Liver (tissue), 3 donors: ENCODE measurements at regions not wholly inside any gene's neighbourhood (a gene's known extent, or its start where the extent isn't known, plus 50 kb on each side); places are given as distances from the start of the nearest gene placed in this dataset.

Experiments used
- FOXA2 ChIP-seq: IDR thresholded peaks from 2 replicates; pipeline ENCODE4 v1.6.1; 2016; ENCODE audit warnings: antibody characterized with exemption
- GABPA ChIP-seq, 2 donors: IDR thresholded peaks in 1 of 2; conservative IDR thresholded peaks in 1 of 2; 2 replicates each; pipeline ENCODE4 v1.6.1; 2016; ENCODE audit warnings: antibody characterized with exemption in 2 of 2, mild to moderate bottlenecking in 1 of 2, moderate library complexity in 1 of 2
- RAD21 ChIP-seq, 2 donors: IDR thresholded peaks; 2 replicates each; pipeline ENCODE4 v1.6.1; 2016; ENCODE audit warnings: antibody characterized with exemption in 2 of 2, mild to moderate bottlenecking in 2 of 2
- SP1 ChIP-seq: IDR thresholded peaks from 2 replicates; pipeline ENCODE4 v1.6.1; 2018; ENCODE audit warnings: antibody characterized with exemption, mild to moderate bottlenecking
- YY1 ChIP-seq: IDR thresholded peaks from 2 replicates; pipeline ENCODE4 v1.6.1; 2016; ENCODE audit warnings: antibody characterized with exemption, mild to moderate bottlenecking
- TF ChIP-seq, protein P1 (sequence below): fragments of 150-350 bp; IDR thresholded peaks from 2 replicates; pipeline ENCODE4 v1.5.1; 2017; ENCODE audit warnings: improper control_type of control experiment, low read depth, low read length; ENCODE audit not compliant: missing input control
- donor health status: healthy.
- donor health status: healthy.

DNA sequence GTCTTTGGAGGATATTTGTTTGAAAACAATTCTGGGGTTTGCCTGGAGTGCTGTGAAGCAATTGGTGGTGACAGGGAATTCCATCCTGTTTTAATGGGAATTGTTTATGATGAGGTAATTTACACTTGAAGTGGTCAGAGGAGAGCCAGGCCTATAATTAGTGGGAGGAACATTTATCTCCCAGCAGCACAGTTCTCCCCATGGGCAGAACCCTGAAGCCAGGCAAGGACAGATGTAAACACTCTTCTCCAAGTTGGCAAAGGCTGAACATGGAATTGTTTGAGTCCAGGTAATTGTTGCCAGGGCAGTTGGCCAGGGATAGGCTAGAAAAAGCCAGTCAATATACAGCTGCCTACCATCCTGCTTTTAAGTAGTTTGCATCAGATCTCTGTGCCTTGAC is 789.7 kb downstream of the FRK start:
- TF ChIP-seq GABPA (IDR thresholded peaks at IDR 0.05 in 1 of 2, conservative IDR thresholded peaks at IDR 0.05 in 1 of 2) (no peak), SP1 (no peak), RAD21 (IDR thresholded peaks at IDR 0.05) (no peak), YY1 (no peak), FOXA2 (no peak)
- TF ChIP-seq, protein P1, sequence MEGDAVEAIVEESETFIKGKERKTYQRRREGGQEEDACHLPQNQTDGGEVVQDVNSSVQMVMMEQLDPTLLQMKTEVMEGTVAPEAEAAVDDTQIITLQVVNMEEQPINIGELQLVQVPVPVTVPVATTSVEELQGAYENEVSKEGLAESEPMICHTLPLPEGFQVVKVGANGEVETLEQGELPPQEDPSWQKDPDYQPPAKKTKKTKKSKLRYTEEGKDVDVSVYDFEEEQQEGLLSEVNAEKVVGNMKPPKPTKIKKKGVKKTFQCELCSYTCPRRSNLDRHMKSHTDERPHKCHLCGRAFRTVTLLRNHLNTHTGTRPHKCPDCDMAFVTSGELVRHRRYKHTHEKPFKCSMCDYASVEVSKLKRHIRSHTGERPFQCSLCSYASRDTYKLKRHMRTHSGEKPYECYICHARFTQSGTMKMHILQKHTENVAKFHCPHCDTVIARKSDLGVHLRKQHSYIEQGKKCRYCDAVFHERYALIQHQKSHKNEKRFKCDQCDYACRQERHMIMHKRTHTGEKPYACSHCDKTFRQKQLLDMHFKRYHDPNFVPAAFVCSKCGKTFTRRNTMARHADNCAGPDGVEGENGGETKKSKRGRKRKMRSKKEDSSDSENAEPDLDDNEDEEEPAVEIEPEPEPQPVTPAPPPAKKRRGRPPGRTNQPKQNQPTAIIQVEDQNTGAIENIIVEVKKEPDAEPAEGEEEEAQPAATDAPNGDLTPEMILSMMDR: no peak
